ENCODE measurements at regions not wholly inside any gene's neighbourhood (a gene's known extent, or its start where the extent isn't known, plus 50 kb on each side); places are given as distances from the start of the nearest gene placed in this dataset.

DNA sequence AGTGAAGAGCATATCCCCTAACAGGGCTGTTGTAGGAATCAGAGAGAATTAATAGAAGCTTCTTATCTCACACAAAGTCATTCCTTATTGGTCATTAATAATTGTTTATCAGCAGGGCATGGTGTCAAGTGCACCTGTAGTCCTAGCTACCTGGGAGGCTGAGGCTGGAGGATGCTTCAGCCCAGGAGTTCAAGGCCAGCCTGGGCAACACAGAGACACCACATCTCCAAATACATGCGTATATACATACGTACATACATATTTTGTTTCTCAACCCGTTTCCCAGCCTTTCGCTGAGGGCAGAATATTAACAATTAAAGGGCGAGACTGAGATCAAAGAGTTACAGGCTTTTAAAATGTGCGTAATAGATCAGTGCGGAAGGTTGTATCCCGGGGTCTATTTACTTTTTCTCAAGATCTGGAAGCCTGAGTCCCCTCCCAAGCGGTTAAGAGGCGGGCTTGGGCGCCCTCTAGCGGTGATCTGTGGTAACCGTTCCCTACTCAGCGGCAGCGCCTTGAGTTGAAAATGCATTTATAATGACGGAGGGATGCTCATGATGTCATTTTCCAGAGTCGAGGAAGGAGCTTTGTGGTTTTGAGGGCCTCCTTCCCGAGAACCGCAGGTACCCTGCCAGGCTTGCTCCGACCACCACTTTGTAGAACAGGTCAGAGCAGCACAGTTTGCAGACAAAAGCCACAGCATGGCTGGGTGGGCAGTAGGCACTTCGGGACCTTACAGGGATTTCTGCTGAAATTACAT, 169.6 kb upstream of the GPR12 start:
- DNase-seq, result peak; percentile 78 to 90

DNA sequence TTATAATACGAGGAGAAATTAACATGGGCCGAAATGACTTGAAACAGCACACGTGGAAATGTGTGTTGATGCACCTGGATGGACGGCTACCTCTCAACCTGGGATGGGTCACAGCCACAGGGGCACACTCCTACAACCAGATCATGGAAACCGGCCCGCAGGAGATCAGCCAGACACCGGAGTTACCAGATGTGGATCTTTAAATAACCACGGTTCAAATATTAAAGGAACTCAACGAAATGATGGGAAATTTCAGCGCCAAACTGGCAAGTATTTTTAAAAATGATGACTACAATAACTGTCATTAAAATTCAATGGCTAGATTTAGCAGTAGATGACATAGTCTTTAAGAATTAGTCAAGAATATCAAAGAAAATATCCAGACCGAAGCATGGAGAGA, 166.9 kb upstream of the GPR12 start:
- no peak for DNase-seq

DNA sequence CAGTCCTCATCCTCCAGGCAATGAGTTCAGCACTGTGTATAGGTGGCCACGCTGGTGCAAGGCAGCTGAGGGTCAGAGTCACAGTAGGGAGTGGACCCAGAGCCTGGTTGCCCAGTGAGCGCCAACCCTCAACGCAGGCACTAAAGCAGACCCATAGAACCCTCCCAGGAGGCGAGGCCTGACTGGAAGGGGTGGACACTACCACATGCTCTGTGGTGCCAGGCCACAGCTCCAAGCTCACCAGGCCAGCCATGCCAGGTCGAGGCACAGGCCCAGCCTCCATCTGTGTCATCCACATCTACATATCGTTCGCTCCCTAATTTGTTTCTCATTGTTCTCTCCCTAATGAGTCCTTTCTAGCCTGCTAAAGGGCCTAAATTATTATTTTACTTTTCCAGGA, 165.8 kb upstream of the GPR12 start:
- DNase-seq, result no peak

DNA sequence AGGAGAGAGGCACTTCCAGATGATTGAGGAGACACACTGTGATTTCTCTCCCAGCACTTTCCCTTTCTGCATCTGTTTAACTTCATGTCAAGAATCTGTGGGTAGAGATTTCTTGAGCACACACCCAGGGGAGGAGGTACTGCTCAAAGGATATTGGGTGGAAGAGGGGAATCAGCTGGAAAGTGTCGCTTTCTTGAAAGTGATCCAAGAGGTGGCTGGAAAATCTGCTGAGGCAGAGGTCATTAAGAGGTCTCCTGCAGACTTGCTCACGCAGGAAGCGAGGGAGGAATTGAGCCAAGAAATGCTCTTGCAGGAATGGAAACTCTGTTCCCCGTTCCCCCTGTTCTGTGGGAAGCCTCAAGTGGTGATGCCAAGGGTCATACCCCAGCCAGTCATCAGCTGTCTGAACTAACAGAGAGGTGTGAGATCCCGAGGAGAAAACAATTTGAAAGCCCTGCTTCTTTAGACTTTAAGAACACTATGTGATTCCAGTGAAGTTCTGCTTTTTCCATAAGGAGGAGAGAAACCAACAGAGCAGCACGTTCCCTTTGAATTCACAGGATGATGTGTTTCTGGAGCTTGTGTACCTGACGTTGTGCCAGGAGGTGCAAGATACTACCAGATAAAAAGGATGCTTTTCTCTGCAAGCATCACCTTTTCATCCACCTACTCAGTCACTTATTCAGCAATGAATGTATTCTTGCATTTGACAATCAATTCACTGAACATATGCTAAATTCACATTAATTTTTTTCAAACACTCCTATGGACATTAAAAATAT, 163.4 kb upstream of the GPR12 start:
- no peak for DNase-seq

DNA sequence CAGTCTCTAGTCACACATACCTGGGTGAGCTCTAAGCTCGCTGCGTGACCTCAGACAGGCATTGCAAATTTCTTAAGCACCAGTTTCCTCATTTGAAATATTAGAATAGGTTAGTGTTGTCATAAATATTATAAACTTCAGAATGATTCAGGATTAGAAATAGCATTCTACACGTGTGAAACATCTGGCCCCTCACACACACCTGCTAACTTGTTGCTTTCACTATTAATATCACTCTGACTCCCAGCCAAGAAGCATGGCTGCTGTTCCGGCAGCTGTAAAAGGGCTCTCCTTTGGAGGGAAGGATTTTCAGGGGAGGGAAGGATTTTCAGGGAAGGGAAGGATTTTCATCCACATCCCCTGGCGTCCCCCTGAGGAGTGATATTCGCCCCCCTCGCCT, 161.3 kb upstream of the GPR12 start:
- DNase-seq, result no peak

DNA sequence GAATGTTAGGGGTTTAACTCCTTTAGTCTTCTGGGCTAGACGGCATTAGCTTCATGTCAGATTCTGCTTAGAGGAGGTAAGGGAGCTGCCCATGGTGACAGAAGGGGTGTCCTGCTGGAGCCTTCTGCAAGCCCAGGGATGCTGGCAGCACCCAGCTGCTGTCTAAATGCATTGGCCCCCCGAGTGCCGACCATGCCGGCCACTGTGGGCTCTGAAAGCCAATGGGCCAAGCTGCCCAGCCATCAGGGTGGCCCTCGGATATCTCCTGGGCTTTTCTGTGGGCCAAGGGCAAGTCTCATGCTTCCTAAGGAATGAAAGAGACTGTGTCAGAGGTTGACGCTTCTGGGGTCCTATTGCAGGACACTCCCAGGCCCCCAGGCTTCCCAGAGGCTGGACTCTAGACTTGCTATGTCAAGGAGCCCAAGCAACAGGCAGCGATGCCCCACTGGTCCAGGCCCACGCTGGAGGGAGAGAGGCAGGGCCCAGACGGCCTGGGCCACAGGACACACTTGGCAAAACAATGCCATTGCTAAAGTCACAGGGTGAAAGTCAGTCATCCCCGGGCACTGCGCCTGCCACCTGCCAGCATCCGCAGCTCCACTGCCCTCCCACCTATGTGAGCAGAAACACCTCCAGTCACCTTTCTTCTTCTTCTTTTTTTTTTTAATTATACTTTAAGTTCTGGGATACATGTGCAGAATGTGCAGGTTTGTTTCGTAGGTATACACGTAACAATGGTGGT, 160.2 kb upstream of the GPR12 start:
- no peak for DNase-seq

DNA sequence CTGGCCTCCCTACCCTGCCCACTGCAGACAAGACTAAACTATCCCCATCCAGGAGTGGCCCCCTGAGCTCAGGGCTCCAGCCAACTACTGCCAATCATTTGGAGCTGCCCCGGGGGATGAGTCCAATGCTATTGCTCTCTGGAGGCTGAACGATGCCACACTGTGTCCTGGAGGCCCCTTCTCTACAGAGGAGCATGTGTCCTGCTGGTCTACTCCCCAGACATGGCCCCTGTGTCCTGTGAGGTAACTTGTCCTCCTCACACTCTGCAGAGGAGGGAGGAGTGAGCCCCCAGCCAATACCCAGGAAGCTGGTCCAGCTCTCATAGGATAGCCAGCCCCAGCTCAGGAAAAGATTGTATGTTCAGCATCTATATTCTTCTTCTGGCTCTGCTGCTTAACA, 159.1 kb upstream of the GPR12 start:
- no peak for DNase-seq

DNA sequence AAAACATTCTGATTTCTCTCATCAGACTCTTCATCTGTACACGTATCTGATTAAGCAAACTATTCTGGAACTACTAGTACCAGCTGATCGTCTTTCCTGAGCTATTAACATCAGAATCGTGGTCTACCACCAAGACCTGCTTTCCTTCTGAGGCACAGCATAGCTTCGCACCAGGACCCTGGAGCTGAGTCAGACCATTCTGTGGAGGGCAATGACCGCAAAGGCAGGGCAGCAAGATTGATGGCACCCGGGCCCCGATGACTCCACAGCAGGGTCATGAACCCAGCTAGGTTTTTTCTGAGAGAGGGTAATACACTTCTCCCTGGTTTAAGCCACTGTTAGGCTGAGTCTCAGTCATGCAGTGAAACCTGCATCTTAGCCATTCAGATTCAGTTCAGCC, 158.7 kb upstream of the GPR12 start:
- no peak for DNase-seq

DNA sequence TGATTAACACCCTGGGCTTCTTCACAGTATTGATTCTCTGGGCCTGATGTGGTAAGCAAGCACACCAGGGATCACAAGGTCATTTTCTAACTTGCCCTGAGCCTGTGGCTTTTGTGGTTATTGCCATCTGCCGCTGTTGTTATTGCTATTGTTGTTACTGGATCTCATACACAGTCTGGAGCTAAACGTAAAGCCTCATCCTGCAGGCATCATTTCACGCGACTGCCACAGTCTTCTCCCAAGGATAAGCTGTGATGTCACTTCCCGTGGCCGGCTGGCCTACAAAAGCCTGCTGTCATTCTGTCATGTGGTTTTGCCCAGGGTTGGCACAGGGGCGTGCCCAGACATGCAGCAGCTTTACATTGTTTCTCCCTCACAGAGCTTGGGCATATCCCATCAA, 154.0 kb upstream of the GPR12 start:
- peak; percentile 44 to 65 for DNase-seq

DNA sequence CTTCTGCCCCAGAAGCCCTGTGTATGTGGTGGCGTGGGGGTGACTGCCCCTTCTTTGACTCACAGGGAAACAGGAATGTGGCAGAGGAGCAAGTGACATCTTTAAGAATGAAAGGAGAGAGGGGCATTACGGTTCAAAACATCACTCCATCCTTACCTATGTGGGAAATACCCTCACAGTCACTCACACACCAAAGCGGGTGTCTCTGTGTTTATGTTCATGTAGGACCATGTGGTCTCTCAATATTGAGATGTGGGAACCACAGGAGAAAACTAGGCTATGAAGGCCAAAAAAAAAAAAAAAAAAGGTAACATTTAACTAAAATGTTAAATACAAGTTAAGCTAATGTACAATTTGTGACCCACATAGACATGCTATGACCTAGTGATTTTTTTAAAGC, 153.6 kb upstream of the GPR12 start:
- DNase-seq, result no peak

DNA sequence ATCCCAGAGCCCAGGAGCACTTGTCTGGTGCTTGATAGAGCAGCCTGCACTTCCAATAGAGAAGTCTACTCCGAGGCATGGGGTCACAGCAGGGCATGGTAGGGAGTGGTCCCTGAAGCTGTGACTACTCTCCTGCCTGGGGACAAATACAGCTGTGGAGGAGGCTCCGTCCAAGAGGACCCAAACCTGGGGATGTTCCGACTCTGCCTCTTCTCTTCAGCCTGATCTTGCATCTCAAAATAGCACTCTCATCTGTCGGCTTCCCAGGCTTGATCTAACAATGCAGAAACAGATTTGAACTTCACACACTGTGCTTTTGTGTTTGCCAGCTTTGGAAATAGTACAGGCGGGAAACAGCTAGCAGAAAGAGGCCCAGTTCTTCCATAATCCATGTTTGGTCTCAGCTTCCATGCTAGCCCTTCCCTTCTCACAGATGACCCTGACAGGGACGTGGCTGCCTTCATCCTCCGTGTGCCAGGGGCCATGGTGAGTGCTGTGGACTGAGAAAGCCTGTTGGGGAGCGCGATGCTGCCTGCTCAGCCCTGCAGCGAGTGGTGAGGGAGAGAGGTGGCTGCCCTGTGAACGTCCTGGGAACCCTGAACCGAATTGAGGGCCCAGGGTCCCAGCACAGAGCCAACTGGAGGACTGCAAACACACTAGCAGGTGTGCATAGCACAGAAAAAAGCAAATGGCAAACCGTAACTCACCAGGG, 150.3 kb upstream of the GPR12 start:
- DNase-seq, result no peak

DNA sequence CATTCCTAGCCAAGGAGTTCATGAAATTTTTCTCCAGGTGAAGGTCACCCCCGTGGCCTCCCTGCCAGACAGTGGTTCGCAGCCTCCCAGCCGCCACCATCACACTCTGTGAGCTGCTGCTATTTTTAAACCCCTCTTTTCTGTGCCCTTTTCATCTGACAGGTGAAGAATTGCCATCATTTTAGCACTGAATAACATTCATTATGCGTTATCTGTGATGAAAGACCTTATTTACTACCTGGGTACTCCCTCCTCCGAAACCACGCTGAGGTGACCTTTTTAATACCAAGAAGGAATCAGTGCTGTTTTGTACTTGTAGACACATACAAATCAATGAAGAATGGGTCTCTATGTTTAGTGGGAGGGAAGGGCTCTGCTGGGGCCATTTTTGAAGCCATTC, 148.9 kb upstream of the GPR12 start:
- no peak for DNase-seq

DNA sequence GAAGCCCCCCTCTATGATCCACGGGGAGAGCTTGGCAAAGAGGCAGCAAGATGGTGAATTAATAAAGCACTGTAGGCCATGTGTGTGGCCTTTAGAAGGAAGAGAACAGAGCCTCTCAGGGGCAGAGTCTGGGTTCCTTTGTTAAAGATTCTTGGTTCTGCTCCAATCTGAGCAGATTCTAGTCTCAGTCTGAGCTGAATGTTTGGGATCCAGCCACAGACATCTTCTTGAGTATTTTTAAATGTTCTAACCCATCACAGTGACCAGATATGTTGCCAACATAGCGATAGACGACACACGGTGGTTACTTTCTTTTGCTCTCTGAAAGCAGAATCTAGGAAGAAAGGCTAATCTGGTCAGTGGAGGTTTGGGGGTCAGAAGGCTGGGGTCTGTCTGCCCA, 147.5 kb upstream of the GPR12 start:
- no peak for DNase-seq

DNA sequence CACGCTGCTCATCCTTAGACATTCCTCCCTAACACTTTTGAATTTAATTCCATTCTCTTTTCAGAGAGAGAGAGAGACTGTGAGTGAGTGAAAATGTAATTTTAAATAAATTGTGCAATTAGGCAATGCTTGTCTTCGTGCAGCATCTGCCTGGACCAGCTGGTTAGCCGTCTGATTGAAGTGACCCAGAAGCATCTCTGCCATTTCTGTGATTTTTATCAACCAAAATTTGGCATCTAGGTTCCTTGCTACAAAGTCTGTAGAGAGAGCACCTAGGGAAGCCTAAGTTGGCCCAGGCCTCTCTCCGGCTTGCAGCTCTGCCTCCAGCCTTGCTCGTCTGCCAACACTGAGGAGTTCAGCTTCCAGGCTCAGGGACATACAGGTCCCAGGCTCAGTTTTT, 138.6 kb upstream of the GPR12 start:
- DNase-seq, result no peak

DNA sequence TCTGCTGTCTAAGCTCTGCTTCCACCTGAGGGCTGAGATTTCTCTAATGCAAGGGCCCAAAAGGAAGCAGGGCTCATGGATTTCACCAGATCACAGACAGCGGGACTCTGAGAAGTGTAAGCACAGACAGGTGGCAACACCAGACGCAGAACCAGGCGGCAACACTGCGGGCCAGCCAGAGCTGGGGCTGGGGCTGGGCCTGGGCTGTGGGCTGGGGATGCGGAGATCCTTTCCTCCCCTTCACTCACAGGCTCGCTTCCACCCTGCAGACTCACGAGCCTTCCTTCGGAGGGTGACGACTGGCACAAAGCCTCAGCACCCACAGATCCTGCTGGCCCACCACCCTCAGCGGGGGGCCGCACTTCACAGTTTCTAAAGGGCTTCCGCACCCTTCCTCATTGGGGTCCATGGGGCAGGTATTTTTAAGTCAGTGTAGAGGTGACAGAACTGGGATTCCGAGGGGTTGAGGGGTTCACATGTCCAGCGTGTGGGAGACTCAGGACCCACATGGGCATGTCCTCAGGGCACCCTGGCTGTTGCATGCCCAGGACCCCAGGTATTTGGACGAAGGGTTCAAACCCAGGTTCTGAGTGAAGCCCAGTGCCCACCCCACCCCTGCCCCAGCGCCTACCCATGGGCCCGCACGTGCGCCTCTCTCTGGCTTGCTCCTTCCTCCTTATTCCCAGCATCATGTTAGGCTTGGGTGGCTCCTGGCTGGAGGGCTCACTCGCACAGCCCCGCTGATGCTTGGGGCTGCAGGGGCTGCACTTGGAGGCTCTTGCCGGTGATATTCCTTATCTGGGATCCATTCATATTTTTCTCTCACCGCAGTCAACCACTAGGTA, 137.3 kb upstream of the GPR12 start:
- DNase-seq, result no peak

DNA sequence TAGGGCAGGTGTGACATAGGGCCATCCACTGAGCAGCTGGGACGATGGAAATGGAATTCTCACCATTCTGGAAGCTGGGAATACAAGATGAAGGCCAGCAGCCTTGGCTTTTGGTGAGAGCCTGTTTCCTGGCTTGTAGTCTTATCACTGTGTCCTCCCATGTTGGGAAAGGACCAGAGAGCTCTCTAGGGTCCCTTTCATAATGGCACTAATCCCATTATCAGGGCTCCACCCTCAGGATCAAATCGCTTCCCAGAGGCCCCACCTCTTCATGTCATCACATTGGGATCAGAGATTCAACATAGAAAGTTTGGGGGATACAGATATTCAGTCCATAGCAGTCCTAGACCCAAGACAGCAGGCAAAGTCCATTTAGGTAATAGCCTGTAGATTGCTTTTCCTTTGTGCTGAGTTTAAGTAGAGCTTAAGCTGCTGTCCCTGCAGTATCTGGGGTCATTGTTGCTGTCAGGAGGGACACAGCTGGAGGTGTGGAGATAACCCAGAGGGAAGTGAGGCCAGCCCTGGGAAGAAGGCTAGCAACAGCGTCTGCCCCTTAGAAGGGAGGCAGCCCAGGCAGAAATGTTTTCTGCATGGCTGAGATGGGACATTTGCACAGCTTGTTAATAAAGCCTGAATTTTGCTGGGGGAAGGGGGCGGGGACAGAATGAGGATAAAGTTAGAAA, 136.5 kb upstream of the GPR12 start:
- peak in 1 of 2 experiments; percentile 21 for DNase-seq

DNA sequence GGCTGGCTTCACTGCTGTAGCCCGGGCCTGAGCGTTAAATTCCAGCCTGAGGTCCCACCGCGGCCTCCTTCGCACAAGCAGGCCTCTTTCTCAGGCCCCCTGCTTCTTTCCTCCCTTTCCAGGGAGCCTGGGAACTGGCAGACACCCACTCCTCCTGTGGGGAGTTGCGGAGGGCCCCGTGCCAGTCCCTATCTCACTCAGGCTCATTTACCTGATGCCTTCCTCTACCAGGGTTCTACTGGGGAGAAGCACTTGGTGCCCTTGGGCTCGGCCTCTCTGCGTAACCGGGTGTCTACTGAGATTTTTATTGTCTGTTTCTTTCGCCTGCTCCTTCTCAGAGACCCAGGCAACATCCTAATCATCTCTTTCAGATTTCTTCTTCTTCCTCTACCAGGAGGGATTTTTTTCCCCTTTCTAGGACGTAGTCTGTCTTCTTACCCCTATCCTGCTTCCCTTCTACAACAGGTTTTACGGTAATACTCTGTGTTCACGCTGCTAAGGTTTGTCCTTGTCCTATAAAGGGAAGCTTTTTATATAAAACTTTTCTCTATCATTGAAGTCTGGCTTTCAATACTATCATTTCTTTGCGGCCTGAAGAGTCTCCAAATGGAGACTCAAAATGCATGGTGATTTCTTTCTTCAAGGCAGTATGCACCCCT, 135.4 kb upstream of the GPR12 start:
- no peak for DNase-seq

DNA sequence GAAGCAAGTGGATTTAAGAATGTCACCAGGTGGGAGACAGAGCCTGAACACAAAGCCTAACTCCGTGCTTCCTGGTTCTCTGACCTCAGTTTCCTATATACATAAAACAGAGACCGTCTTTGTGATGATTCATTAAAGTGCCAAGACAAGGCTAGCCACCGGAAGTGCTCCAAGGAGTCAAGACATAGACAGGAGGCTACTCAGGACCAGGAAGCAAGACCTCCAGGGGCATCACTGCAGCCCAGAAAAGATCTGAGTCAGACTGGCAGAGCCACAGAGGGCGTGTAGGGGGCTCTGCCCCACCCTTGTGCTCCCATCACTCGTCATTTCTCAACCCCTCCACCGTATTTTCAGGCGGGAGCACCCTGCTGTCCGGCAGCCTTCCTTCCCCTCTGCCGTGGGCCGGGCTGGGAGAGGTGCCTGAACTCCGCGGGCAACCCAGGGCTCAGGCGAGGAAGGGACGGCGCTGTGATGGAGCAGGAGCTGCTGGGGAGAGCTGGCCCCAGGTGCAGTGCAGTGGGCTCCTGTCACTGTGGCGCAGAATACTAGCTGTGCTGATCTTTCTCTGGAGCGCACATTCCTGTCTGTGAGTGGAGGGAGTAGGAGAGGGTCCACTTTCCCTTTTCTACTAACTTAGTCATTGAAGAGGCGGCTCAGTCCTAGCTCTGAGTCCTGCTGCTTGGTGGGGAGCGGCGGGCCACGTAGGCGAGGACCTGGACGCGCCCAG, 134.7 kb upstream of the GPR12 start:
- no peak for DNase-seq

DNA sequence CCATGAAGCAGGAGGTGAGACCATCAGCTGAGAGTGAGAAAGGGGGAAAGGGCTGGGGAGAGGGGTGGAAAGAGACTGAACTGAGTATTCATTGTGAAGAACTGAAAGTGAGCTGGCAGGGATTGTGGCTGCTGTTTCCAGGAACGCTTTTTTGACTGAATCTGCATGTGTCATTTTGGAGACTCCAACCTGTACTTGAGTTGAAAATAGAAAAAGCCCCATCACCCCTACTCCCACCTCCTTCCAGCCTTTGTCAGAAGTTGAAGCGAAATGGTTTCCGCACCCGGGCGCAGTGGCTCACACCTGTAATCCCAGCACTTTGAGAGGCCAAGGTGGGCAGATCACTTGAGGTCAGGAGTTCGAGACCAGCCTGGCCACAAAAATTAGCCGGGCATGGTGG, 128.0 kb upstream of the GPR12 start:
- no peak for DNase-seq

DNA sequence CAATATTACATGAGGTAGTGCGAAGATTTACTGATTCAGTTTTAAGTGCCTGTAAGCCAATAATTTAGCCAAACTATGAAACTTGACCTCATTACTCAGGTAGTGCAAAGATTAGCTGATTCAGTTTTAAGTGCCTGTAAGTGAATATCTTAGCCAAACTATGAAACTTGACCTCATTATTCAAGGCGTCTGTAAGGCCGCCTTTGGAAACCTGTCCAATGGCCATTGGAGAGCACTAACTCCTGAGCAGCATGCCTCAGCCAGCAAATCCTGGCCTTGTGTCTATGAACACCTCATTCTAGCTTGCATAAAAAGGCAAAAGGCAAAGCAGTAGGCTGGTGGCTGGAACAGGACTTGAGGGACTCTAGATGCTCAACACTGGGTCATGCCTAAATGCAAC, 127.0 kb upstream of the GPR12 start:
- DNase-seq, result peak; percentile 14 to 72

All from NCI-H524 (cell line).